CD4-positive, alpha-beta T cell treated with Interleukin-12 subunit alpha and Interleukin-12 subunit beta, for 1 hour (primary cell): ENCODE measurements at regions not wholly inside any gene's neighbourhood (a gene's known extent, or its start where the extent isn't known, plus 50 kb on each side); places are given as distances from the start of the nearest gene placed in this dataset.

Experiments
- DNase-seq: peaks from one replicate; pipeline ENCODE4 v3.0.0-alpha.2; 2020

GRCh38 chr7:12089951-12090756 lies 120.9 kb upstream of the TMEM106B start:
- DNase-seq, result no peak

DNA sequence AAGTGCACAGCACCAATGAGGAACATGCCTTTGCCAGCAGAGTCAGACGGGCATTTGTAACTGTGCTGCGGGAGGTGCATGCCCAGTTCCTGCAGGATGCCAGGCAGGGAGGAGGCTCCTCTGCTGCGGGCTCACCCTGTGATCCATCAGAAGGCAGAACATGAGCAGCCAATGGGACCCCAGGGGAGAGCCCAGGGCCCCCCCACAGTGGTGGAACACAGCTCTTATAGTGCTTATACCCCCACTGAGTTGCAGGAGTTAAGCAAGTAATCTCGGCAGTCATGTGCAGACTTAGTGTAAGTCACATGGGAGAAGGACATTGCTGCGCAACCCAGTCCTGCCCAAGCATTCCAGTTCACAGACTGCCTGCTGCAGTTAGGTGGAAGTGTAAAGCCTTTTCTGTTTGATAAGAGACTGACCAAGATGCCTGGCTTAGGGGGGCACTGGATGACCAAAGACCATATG lies 120.3 kb upstream of the TMEM106B start:
- DNase-seq, result no peak

GRCh38 chr7:12091231-12091630 lies 119.9 kb upstream of the TMEM106B start:
- DNase-seq, result no peak

DNA sequence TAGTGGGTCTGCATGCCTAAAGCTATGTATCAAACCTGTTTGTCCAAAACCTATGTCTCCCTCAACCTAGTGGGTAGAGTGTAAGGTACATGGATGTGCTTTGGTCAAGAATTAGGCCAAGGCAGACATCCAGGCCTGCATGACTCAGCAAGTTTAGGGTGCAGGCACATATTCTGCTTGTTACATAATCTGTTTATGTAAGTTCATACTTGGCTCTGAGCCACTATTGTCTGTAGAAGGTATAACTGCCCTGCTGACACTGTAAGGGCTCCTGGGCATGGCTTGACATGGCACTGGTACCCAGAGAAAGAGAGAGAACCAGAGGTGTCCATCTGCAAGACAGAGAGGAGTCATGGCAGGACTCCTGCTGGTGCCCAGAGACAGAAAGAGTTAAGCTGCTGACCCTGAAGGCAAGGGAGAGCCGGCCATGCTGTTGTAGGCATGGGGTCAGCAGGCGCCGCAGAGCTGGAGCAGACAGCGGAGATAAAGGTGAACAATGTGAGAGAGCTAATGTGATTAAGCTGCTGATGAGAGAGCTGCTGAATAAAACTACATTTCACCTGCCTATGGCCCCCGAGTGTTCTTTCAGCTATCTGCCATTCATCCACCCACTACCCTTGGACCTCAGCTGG lies 118.5 kb upstream of the TMEM106B start:
- no peak for DNase-seq

DNA sequence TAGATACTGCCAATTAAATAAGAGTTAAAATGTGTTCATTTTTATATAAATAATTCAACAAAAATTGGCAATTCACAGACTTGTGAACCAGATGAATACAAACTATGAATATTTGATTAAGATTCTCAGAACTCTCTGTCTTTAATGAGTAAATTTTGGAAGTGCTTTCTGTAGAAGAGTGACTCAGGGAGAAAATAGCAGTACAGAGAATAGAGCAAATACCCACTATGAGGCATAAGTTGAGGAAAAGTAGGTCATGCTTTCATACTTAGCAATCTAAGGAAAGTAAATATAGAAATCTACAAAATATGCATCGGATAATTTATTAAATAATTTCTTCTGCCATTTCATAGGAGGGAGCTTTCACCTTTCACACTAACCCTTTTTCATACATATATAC lies 117.7 kb upstream of the TMEM106B start:
- no peak for DNase-seq

- no peak for DNase-seq
These were observed 116.7 kb upstream of the TMEM106B start for GRCh38 chr7:12094365-12094921.

DNA sequence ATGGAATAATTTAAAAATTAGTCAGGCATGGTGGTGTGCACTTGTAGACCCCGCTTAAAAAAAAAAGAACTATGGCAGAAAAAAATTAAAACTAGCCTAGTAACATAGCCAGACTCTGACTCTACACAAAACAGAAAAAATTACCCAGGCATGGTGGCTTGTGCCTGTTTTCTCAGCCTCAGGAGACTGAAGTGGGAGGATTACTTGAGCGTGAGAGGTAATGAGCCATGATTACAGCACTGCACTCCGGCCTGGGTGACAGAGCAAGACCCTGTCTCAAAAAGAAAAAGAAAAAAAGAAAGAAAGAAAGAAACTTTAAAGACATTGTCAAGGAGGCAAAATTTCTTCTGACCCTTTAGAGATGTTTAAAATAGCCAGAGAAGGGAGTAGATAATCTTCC lies 109.0 kb upstream of the TMEM106B start:
- no peak for DNase-seq

DNA sequence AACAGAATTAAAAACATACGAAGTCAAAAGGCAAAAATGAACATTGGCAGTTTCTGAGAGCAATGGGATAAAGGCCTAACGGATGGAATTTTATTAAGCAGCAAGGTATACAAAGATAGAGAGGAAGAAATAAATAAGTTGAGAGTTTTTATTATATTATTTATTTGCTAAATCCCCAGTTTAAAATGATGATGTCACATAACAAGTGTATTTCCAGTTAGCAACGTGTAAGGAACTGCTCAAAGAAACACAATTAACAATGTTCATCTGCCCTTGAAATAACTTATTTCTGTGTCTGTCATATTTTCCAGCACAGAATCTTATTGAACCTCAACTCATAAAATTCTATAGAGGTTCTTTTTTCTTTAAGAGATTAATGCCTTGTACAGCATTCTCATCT lies 108.6 kb upstream of the TMEM106B start:
- DNase-seq, result no peak

DNA sequence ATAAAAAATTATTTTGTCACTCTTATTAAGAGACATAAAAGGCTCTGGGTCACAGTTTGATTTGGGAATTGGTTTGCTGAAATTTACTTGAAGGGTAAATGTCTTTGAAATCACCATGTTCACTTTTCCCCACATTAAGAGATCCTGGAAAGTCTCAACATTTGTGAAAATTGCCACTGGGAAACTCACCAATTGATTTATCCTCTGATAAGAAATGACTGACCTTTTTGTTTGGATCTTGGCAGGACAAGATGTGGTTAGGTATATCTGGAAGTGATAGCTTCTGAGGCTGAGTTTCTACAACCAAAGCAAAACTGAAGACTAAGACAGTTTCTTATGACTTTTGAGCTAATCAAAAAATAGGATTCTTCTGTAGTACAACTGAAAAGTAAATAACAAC lies 107.1 kb upstream of the TMEM106B start:
- DNase-seq, result no peak

DNA sequence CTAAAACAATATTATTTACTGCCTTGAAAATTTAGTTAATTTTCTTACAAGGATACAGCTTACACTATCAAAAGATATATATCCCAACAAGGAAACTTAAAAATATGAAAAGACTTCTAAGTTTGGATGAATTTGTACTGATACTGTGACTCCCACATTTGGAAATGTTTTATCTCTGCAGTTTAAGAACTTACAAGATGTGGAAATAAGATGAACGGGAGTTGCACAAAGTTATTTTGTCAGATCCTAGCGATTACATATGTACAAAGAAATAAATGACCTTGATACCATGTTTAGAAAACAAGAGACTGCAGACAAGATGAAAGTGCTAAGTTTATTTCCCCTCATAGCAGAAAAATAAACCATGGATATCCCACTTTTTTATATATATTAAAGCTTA lies 103.7 kb upstream of the TMEM106B start:
- DNase-seq, result no peak

DNA sequence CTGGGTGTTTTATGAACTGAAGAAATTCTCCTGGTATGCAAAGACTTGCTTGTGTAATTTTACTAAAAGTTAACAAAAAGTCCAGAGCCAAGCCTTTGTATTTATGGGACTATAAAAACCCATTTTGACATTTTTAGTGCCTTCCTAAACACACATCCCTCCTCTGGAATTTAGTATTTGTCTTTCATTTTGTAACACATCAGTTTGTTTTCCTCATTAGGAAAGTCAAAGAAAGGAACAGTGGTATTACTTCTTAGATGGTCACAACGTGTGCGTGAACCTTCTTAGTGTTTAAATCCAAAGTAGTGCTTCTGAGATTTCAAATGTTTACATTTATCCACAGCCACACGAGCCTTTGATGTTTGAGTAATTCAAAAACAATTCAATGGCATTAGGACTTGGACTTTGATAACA lies 103.2 kb upstream of the TMEM106B start:
- no peak for DNase-seq

GRCh38 chr7:12110425-12110824 lies 100.7 kb upstream of the TMEM106B start:
- DNase-seq, result no peak

GRCh38 chr7:12111422-12112405 lies 99.4 kb upstream of the TMEM106B start:
- peak; percentile 4 for DNase-seq

GRCh38 chr7:12117170-12117569 lies 93.9 kb upstream of the TMEM106B start:
- no peak for DNase-seq

DNA sequence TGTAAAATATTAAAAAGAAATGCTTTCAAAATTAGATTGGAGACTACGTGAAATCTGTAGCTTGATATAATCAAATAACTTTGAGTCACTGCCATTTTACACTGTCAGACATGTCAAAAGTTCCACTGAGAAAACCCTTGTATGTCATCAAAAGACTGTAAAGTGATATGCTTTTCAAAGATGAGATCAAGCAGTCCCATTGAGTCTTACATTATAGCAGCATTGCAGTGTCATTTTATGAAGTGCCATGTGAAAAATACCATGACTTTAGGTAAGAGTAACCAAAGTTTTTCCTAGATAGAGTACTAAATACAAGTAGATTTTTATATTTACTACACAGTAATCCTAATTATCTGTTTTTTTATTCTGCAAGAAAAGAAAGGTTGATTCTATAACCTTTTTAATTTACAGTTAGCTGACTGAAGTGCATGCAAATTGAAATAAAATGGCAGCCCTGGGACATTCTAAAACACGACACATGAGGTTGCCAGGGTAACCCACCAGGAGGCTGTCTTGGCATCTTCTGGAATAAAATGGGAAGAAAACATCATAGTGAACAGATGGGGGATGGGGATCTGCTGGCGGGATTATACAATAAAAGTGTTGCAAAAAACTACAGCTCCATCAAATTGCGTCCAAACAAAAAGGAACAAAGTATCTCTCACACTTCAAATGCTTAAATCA lies 91.3 kb upstream of the TMEM106B start:
- DNase-seq, result no peak

DNA sequence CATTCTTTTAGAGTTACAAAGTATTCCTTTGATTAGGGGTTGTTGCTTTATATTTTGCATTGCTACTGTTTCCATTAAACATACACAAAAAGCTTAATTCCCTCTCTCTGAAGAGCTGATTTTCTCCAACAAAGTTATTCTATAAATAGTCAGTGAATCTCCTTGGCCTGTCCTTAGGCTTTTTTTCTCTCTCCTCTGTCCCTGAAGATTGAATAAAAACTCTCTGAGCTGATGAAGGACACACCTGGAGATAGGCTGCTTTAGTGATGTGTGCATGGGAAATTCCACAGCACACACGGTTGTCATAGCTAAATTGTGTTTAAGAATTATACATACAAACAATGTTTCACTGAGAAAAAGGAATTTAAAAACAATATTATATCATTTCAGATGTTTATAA lies 90.5 kb upstream of the TMEM106B start:
- DNase-seq, result no peak

DNA sequence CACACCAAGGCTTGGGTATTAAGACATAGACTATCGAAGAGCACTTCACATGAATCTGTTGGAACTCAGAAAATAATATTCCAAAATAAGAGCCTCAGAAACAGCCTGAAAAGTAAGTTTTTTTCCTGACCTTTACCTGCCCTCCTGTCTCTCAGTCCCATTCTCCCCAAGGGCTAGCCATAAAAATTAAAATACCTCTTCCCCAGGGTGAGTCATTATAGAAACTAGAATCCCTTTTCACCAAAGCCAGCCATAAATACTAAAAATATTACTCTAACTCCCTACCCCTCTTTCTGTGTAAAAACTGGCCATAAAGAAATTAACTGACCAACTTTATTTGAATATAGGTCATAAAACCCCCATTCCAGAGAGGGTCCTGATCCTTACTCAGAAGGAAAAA lies 87.9 kb upstream of the TMEM106B start:
- no peak for DNase-seq

- no peak for DNase-seq
These were observed 87.1 kb upstream of the TMEM106B start for GRCh38 chr7:12124028-12124427.

DNA sequence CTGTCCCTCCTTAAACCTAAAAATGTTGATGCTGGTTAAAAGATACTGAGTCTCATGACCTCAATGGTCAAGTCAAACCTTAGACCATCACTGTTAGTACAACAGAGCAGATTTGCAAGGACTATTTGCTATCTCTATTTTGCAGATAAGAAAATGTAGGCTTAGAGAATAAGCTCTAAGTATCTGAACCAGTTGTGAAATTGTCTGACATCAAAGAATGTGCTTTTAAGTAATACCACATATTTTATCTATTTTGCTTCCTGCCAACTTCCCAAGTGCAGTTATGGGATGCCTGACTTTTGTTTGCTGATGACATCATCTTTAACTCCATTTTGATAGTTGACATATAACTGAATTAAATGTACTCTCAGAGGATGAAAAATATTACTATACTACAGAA lies 83.6 kb upstream of the TMEM106B start:
- no peak for DNase-seq

- no peak for DNase-seq
These were observed 80.5 kb upstream of the TMEM106B start for GRCh38 chr7:12130609-12131008.

GRCh38 chr7:12131122-12131521 lies 80.0 kb upstream of the TMEM106B start:
- no peak for DNase-seq

GRCh38 chr7:12133865-12134264 lies 77.2 kb upstream of the TMEM106B start:
- DNase-seq, result no peak
